ENCODE measurements at regions not wholly inside any gene's neighbourhood (a gene's known extent, or its start where the extent isn't known, plus 50 kb on each side); places are given as distances from the start of the nearest gene placed in this dataset.

- H3K27ac ChIP-seq: no peak overlapping the region
- no peak for TF ChIP-seq CTCF (conservative IDR thresholded peaks at IDR 0.05)
- TF ChIP-seq ZFX (IDR thresholded peaks at IDR 0.05): no peak
Observed at GRCh38 chr3:38907426-38907825, 91.4 kb upstream of the SCN10A start.

- no peak overlapping the region for H3K27ac ChIP-seq
- no peak for TF ChIP-seq ZFX (IDR thresholded peaks at IDR 0.05)
- no peak for TF ChIP-seq CTCF (conservative IDR thresholded peaks at IDR 0.05)
Observed at GRCh38 chr3:38890426-38890825, 74.4 kb upstream of the SCN10A start.

GRCh38 chr3:38878646-38879045 lies 62.6 kb upstream of the SCN10A start:
- H3K27ac ChIP-seq: no peak overlapping the region
- TF ChIP-seq ZFX (IDR thresholded peaks at IDR 0.05) (no peak), CTCF (conservative IDR thresholded peaks at IDR 0.05) (no peak)

Data from C4-2B (cell line).